Cerebellar cortex (tissue), 1 donor: ENCODE measurements at regions not wholly inside any gene's neighbourhood (a gene's known extent, or its start where the extent isn't known, plus 50 kb on each side); places are given as distances from the start of the nearest gene placed in this dataset.
"Not testable (repeated sequence)": the region's sequence is repeated elsewhere in the genome, so short reads cannot be mapped to it uniquely, and the experiment has no call there.

Experiments
- DNase-seq: peaks from one replicate; pipeline ENCODE4 v3.0.0-alpha.2; 2015; ENCODE audit warnings: low spot score

GRCh38 chr9:78713614-78714405 lies 416.9 kb downstream of the PSAT1 start:
- DNase-seq = peak; percentile 52

- peak; percentile 29 for DNase-seq
Measured at GRCh38 chr9:78714576-78714975, 417.7 kb downstream of the PSAT1 start.

GRCh38 chr9:78719029-78719428 lies 422.1 kb downstream of the PSAT1 start:
- not testable (repeated sequence) for DNase-seq

DNA sequence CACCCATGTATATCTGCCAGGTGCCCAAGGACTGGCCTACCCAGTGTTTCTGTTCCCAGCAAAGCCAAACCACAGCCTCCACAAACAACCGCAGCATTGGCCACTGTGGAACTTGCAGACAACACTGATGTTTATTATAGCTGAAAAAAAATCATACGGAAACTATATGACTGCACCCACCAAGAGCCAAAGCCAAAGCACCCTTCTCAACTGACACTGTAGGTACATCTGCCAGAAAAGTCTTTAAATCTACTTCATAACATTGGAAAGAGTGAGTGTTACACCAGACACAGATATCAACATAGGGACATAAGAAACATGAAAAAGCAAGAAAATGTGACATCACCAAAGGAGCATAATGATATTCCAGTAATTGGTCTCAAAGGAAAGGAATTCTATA lies 428.0 kb downstream of the PSAT1 start:
- no peak for DNase-seq

- DNase-seq = no peak
Measured at GRCh38 chr9:78725503-78725902, 428.6 kb downstream of the PSAT1 start.

DNA sequence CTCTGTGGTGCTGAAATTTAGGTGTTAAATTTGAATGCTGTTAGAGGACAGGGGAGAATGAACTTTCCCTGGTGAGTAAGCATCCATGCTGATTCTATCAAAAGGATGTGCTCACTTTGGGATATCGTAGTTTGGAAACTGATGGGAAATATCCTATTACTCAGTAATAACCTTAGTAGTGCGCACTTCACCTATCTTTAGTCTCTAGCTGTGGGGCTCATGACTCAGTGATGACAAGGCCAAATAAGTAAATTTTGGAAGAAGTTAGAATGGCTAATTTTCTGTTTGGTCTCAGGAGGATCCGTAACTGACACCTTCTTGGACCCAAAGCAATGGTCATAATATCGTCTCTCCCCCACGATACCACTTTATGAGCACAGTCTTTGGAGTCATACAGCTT lies 448.4 kb downstream of the PSAT1 start:
- DNase-seq = no peak

DNA sequence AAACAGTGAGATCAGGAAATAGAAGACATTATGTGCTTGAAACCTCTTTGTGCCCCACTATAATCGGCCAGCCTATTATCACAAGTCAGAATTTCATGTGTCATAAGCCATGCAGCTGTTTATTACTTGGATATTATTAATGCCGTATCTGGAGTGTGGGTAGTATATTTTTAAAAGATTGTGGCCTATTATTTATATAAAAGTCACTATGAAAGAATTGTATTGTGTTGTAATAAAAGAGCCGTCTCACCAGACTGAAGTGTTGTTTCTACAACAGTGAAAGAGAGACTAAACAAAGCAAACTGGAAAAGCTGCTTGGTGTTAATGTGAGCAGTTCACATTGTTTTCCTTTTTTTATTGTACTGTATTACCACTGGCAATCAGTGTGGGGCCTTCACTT lies 449.1 kb downstream of the PSAT1 start:
- no peak for DNase-seq

- DNase-seq = no peak
Measured at GRCh38 chr9:78753039-78753438, 456.1 kb downstream of the PSAT1 start.

DNA sequence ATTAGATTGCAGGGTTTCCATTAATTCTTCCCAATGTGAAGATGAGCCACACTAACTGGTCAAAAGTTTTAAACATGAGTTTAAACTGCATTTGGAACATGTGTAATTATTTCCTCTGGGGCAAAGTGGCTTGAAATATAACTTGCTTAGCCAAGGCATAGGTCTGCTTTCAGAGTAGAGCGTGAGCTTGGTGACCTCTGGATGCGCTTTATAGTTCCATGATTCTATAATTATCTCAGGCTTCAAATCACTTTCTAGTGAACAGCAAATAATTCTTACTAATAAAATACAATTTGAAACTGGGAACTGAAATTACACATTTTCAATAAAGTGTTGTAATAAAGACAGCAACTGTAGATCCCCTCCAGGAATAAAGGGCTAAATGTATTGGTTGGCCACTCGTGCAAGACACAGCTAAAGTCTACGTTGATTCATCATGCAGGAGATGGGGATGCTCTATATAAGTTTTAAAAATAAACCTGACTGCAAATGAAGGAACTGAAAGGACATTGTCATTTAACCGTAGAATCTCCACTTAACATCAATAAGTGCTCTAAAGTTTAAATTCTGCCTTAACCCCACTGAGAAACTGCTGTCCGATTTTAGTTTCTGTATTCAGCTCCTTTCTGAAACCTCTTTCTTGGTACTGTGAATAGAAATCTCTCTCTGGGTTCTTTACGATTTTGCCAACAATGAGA lies 460.0 kb downstream of the PSAT1 start:
- no peak for DNase-seq

GRCh38 chr9:78763424-78763823 lies 466.5 kb downstream of the PSAT1 start:
- DNase-seq = no peak

DNA sequence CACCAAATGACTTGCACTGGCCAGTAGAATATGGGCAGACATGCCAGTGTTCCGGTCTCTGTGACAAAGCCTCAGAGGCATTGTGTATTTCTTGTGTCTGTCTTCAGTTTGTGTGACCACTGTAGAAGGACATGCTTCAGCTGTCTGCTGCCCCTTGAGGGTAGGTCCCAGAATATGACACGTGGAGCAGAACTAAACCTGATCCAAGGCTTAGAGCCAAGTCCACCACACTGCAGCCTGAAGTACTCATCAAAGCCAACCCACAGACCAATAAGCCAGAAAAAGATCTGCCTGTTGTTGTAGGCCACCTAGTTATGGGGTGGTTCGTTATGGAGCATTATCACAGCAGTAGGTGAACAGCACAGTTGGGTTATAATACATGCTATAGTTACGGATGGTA lies 468.9 kb downstream of the PSAT1 start:
- no peak for DNase-seq

DNA sequence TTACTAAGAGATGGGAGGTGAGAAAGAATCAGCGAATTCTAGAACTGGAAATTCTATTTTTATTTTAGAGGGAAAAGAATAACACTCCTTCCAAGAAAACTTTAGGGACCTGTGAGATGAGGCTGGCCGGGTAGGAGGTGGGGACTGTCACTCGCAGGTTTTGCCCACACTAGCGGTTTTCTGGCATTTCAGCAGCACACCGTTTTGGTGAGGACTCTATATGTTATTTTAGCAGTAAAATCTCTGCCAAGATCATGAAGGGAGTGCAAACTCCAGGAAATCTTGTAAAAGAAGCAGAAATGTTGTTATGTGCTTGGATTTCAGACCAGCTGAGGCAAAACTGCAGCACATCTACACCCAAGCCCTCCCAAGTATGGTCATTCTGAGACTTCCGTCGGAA lies 470.6 kb downstream of the PSAT1 start:
- DNase-seq = no peak

DNA sequence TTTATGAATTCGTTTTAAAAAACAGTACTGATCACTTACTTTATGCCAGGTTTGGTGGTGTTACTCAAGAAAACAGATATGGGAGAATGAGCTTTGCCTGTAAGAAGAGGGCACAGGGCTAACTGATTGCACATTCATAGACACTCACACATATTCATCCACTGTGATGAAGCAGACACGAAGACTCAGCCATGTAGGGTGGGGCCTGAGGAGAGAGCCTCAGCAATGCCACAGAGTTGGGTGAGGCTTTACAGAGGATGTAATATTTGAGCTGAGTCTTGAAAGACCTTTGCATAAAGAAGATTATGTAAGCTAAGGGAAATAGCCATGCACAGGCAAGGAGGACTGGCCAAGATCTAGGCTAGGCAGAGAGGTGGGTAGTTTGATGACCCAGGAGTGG lies 472.8 kb downstream of the PSAT1 start:
- no peak for DNase-seq

- peak; percentile 56 for DNase-seq
Measured at GRCh38 chr9:78775211-78775610, 478.3 kb downstream of the PSAT1 start.

- no peak for DNase-seq
Measured at GRCh38 chr9:78775696-78776295, 478.9 kb downstream of the PSAT1 start.

DNA sequence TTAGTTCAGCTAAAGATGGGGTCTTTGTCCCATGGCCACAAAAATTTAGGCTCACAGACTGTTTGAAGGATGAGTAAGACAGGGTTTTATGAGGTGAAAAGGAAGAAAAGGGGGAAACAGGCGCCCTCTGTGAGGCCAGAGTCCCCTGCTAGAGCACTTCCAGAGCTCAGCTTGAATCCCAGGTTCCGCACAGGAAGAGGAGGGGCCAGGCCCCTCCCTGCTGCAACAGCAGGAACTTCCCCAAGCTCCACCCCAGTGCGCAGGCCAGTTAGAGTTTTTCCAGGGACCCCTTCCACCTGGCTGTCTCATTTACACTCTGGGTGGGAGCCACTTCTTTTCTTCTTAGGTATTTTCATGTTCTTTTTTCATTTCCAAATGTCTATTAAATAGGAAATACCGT lies 480.8 kb downstream of the PSAT1 start:
- DNase-seq = peak; percentile 49

DNA sequence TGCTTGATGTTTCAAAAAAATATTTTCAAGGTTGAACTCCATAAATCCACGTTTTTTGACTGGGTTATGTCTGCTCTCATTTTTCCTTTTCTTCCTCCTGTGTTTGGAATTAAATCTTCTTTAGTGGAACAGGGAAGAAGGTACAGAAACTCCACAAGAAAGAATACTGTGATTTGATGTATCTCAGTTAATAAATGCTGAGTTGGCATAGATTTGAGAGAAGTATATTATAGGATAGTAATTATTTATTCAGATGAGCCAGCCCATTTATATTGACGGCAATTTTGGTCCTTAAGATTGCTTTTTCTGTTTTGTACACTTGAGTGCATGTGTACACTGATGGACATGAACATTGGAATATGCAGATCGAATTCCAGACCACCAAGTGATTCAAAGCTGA lies 481.4 kb downstream of the PSAT1 start:
- no peak for DNase-seq

DNA sequence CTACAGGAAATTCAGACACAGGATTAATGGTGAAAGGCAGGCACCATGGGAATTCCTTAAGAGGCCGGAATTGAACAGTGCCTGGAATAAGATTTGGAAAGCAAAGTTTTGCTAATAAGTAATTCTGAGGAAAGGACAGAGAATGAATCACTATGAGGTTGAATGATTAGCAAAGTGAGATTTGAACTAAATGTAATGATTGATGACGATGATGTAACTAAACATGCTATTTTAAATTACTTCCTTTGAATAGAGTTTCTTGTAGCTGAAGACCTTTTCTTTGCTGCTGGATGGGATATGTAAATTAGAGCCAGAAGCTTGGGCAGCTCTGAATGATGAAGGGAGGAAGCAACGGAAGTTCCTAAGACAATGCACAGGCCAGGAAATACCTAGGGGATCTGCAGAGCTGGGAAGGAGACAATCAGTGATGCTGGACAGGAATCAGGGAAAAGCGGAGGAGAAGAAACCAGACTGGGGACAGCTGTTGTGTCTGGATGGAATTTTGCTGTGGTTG lies 482.0 kb downstream of the PSAT1 start:
- peak; percentile 60 for DNase-seq

GRCh38 chr9:78781681-78782080 lies 484.8 kb downstream of the PSAT1 start:
- DNase-seq = peak; percentile 53

GRCh38 chr9:78782234-78782633 lies 485.3 kb downstream of the PSAT1 start:
- no peak for DNase-seq

DNA sequence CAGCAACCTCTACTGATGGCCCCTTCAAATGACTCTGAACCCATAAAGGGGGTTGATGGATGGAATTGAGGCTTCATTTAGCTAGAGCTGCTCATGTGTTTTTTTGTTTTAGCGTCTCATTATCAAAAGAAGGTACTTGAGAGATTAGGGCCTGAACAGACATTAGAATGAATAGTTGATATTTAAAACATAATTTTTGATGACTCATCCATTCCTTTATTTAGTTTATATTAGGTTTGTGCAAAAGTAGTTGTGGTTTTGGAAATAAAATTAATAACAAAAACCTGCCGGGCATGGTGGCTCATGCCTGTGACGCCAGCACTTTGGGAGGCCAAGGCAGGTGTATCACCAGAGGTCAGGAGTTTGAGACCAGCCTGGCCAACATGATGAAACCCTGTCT lies 485.9 kb downstream of the PSAT1 start:
- DNase-seq = no peak

DNA sequence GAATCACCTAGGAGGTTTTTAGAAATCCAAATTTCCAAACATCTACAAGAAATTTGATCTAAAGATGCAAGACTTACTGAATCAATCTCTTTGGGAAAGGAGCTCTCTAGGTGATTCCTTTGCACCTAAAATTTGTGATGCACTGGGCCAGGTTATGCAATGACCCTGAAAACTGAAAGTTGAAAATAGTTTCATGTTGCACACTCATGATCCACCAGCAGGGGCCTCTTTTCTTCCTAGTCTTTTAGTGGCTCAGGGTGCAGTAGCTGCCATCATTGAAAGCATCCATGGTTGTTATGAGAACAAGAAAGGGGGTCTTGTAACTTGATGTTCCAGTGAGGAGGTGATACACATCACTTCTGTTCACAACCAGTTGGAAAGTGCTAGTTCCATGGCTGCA lies 486.8 kb downstream of the PSAT1 start:
- DNase-seq = no peak

DNA sequence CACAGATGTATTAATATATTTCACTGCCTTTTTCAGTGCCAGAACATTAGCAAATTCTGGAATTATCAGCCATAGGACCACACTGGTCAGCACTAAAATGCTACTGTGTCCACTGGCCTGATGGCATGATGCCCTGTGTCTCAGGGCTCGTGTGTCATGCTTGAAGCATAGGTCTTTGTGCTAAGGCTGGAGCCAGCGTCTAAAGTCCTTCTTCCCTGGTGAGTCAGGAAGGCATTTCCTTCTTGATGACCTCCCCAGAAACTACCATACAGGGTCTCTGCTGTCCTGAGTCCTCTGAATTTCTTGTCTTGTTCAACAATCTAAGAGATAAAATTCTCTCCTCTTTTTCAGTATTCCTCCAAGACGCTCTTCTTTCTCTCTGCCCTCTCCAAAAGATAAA lies 489.9 kb downstream of the PSAT1 start:
- DNase-seq = no peak
